ENCODE measurements at regions not wholly inside any gene's neighbourhood (a gene's known extent, or its start where the extent isn't known, plus 50 kb on each side); places are given as distances from the start of the nearest gene placed in this dataset.

DNA sequence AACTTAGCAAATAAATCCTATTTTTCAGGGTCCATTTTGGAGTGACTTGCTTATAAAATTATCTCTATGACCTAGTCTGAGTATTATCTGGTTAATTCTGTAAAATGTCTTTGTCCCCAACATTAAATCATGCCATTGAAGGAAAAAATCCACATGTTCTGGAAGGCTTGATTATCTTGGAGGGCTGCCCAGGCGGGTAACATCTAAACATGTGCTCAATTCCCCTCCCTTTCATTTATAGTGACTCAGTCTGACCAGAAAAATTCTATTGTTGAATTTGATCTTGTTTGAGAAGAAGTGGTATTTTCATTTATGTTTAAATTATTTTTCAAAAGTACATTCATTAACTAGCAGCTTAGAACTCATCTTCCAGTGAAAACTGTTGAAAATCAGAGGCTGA lies 55.4 kb upstream of the SLC10A7 start:
- DNase-seq = peak; percentile 45

DNA sequence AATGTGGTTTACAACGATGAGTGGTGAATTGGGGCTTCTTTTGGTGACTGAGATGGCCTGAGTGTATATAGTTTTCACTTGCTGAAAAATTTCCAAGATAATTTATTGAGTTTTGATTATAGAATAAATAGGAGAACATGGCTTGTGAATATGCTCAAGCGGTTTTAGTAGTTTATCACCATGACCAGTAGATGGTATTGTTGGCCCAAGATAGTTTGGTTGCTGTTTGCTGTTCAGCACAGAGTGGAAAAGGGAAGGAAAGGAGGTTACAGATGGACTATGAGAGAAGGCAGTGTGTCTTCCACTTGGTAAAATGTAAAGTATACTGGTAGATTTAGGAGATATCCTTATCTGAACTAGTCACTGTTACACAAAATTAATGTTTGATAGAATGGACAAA lies 55.8 kb upstream of the POU4F2 start:
- DNase-seq = no peak

DNA sequence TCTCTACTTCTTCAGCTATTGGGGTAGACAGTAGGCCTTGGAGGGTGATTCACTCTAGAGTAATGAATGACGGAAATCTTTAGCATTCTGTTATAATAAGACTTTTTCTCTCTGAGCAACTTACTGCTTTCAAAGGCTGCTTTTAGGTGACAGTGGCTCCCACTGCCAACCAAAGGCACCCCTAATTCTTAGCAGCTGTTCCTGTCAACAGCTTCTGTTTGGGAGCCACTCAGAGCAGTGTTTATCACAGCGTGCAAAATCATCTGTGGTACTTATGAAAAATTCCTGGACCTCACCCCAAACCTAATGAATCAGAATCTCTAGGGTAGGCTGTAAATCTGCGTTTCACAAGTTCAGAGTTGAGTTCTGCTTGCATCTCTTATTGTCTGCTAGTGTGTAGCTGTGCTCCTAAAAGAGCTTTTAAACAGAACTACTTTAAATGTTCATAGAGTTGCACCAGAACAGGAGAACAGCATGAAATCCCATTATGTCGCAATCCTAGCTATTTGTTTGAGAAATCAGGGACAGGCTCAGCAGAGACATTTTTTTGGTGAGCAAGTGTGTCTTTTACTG lies 52.8 kb upstream of the POU4F2 start:
- peak; percentile 40 for DNase-seq

Measured in fibroblast of skin of back (primary cell).